MM.1S (cell line): ENCODE measurements at regions not wholly inside any gene's neighbourhood (a gene's known extent, or its start where the extent isn't known, plus 50 kb on each side); places are given as distances from the start of the nearest gene placed in this dataset.

Experiments used
- DNase-seq: peaks from one replicate; pipeline ENCODE4 v3.0.0-alpha.2; 2015
- H2AFZ ChIP-seq: fragments of 300-600 bp; sonication (generic); 2 replicates; pipeline ENCODE4 v1.6.0; 2016; ENCODE audit warnings: antibody characterized with exemption, low read length
- H3F3A ChIP-seq: fragments of 300-600 bp; sonication (generic); 2 replicates; pipeline ENCODE4 v1.6.1; 2016; ENCODE audit warnings: mild to moderate bottlenecking, antibody characterized with exemption, low read length, moderate library complexity, mixed read lengths; ENCODE audit not compliant: insufficient read depth
- H3K27ac ChIP-seq: fragments of 300-600 bp; sonication (generic); 2 replicates; pipeline ENCODE4 v1.5.1; 2016; ENCODE audit warnings: mild to moderate bottlenecking, low read length
- H3K27me3 ChIP-seq: fragments of 300-600 bp; sonication (generic); replicated peaks from 2 replicates; pipeline ENCODE4 v1.6.0; 2016; ENCODE audit warnings: low read length; ENCODE audit not compliant: insufficient read depth
- H3K36me3 ChIP-seq: fragments of 300-600 bp; sonication (generic); replicated peaks from 2 replicates; pipeline ENCODE4 v1.6.1; 2016; ENCODE audit warnings: mild to moderate bottlenecking, low read length, mixed read lengths; ENCODE audit not compliant: insufficient read depth
- H3K4me1 ChIP-seq: fragments of 300-600 bp; sonication (generic); 2 replicates; pipeline ENCODE4 v1.6.1; 2016; ENCODE audit warnings: low read length, mixed read lengths
- H3K4me2 ChIP-seq: fragments of 300-600 bp; sonication (generic); 2 replicates; pipeline ENCODE4 v1.6.0; 2016; ENCODE audit warnings: low read depth, low read length
- H3K4me3 ChIP-seq: fragments of 300-600 bp; sonication (generic); 2 replicates; pipeline ENCODE4 v1.5.1; 2016; ENCODE audit warnings: low read length, mixed read lengths
- H3K79me2 ChIP-seq: fragments of 300-600 bp; sonication (generic); 2 replicates; pipeline ENCODE4 v1.6.1; 2016; ENCODE audit warnings: mixed run types, low read length, mixed read lengths
- H3K9ac ChIP-seq: fragments of 300-600 bp; sonication (generic); 2 replicates; pipeline ENCODE4 v1.6.1; 2016; ENCODE audit warnings: low read length, mixed read lengths
- H3K9me2 ChIP-seq: fragments of 300-600 bp; sonication (generic); replicated peaks from 2 replicates; pipeline ENCODE4 v1.6.1; 2016; ENCODE audit warnings: mild to moderate bottlenecking, low read length, mixed read lengths; ENCODE audit not compliant: insufficient read depth
- H3K9me3 ChIP-seq: fragments of 300-600 bp; sonication (generic); replicated peaks from 2 replicates; pipeline ENCODE4 v1.6.1; 2016; ENCODE audit warnings: mild to moderate bottlenecking, low read length, mixed read lengths; ENCODE audit not compliant: insufficient read depth
- H4K20me1 ChIP-seq: fragments of 300-600 bp; sonication (generic); 2 replicates; pipeline ENCODE4 v1.6.1; 2016; ENCODE audit warnings: mild to moderate bottlenecking, low read length, moderate library complexity, mixed read lengths; ENCODE audit not compliant: insufficient read depth
- EZH2 ChIP-seq: fragments of 300-600 bp; sonication (generic); optimal IDR thresholded peaks from 2 replicates; pipeline ENCODE3; 2017; ENCODE audit warnings: low read depth, mild to moderate bottlenecking, antibody characterized with exemption, low read length, mixed read lengths
- EZH2phosphoT487 ChIP-seq: fragments of 300-600 bp; sonication (generic); IDR thresholded peaks from 2 replicates; pipeline ENCODE4 v1.6.1; 2018; ENCODE audit warnings: antibody characterized with exemption, low read length
- TF ChIP-seq, protein P1 (sequence below): fragments of 300-600 bp; sonication (generic); IDR thresholded peaks from 2 replicates; pipeline ENCODE4 v1.5.1; 2016; ENCODE audit warnings: antibody characterized with exemption, low read length, mixed read lengths

DNA sequence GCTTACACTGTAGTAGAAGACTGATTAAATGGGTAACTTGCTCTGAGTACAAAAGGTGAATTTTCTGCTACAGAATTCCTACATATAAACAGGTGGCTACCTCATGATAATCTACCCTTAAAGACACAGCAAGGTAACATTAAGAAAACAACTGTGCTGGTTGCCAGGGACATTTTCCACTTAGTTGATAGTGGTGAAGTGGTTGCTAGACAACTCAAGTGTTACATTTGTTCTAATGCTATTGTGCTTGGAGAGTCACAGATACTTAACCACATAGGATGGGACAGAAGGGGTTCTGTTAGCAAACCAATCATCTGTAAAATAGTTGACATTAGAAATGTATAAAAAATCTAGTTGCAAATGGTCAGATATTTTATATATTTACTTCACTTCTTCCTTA, 870.3 kb upstream of the SEL1L start:
- Histone ChIP-seq H3K4me1 (no peaks in the 10 kb centered on the region), H3K79me2 (no peaks in the 10 kb centered on the region), H3K27ac (no peak overlapping the region), H3K9me3 (no peaks in the 10 kb centered on the region), H3K4me2 (no peak overlapping the region), H3K9ac (no peak overlapping the region), H2AFZ (no peak overlapping the region), H4K20me1 (no peaks in the 10 kb centered on the region), H3F3A (no peaks in the 10 kb centered on the region), H3K9me2 (no peaks in the 10 kb centered on the region), H3K4me3 (no peak overlapping the region), H3K36me3 (no peaks in the 10 kb centered on the region), H3K27me3 (no peaks in the 10 kb centered on the region)
- no peak for TF ChIP-seq EZH2
- TF ChIP-seq EZH2phosphoT487, result no peak
- TF ChIP-seq, protein P1, sequence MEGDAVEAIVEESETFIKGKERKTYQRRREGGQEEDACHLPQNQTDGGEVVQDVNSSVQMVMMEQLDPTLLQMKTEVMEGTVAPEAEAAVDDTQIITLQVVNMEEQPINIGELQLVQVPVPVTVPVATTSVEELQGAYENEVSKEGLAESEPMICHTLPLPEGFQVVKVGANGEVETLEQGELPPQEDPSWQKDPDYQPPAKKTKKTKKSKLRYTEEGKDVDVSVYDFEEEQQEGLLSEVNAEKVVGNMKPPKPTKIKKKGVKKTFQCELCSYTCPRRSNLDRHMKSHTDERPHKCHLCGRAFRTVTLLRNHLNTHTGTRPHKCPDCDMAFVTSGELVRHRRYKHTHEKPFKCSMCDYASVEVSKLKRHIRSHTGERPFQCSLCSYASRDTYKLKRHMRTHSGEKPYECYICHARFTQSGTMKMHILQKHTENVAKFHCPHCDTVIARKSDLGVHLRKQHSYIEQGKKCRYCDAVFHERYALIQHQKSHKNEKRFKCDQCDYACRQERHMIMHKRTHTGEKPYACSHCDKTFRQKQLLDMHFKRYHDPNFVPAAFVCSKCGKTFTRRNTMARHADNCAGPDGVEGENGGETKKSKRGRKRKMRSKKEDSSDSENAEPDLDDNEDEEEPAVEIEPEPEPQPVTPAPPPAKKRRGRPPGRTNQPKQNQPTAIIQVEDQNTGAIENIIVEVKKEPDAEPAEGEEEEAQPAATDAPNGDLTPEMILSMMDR, result no peak
- no peak for DNase-seq

DNA sequence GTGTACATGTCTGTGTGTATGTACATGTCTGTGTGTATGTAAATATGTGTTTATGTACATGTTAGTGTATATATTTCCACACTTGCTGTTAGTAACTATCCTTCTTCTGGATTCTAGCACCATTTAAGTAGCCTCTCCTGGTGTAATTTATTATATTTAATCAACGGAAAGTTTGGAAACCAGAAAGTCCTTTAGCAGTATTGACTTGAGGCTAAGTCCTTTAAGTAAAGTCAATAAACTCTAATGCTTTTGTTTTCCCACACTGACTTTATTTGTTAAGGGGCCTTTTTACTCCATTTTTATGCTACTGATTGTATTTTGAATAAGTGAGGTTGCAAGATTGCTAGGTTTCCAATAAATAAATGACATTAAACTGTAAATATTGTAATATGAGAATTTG, 876.4 kb upstream of the SEL1L start:
- no peaks in the 10 kb centered on the region for H3K36me3 ChIP-seq
- no peaks in the 10 kb centered on the region for H3K27me3 ChIP-seq
- no peak overlapping the region for H2AFZ ChIP-seq
- no peak for DNase-seq
- no peaks in the 10 kb centered on the region for H3K79me2 ChIP-seq
- no peak overlapping the region for H3K4me2 ChIP-seq
- no peak overlapping the region for H3K4me3 ChIP-seq
- TF ChIP-seq, protein P1, result no peak
- TF ChIP-seq EZH2, result no peak
- TF ChIP-seq EZH2phosphoT487, result no peak
- H3F3A ChIP-seq, result no peaks in the 10 kb centered on the region
- H3K9me3 ChIP-seq, result no peaks in the 10 kb centered on the region
- no peak overlapping the region for H3K27ac ChIP-seq
- H3K9ac ChIP-seq, result no peak overlapping the region
- peaks cover 4% of the 10 kb centered on the region; the same call in 1 of the 2 replicates for H3K4me1 ChIP-seq
- H3K9me2 ChIP-seq, result no peaks in the 10 kb centered on the region
- H4K20me1 ChIP-seq, result no peaks in the 10 kb centered on the region

DNA sequence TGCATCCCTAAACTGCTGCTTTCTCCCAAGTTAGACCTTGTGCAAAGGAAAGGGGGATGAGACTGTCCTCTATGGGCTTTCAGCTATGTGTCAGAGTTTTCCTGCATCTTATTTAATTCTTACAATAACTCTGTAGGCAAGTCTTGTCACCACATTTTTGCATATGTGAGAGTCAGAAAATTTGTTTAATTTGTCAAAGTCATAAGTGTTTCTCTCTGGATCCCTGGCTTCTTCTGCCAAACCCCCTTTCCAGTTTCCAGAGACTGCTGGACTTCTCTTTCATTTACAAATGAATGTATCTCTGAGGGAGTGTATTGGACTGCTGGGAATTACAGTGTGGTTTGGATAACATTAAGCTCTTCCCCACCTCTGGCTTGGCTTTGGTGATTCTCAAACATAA, 877.6 kb upstream of the SEL1L start:
- Histone ChIP-seq H3K9me2 (no peaks in the 10 kb centered on the region), H3K27me3 (no peaks in the 10 kb centered on the region), H3K4me3 (no peak overlapping the region), H3K9me3 (no peaks in the 10 kb centered on the region), H3K36me3 (no peaks in the 10 kb centered on the region), H3K79me2 (no peaks in the 10 kb centered on the region), H2AFZ (no peak overlapping the region), H3K4me2 (no peak overlapping the region), H4K20me1 (no peaks in the 10 kb centered on the region), H3F3A (no peaks in the 10 kb centered on the region), H3K27ac (no peak overlapping the region), H3K4me1 (peaks cover 4% of the 10 kb centered on the region; the same call in 1 of the 2 replicates), H3K9ac (no peak overlapping the region)
- no peak for TF ChIP-seq EZH2phosphoT487
- TF ChIP-seq, protein P1, result no peak
- no peak for TF ChIP-seq EZH2
- no peak for DNase-seq
